Activated effector memory CD4-positive, alpha-beta T cell treated with Interleukin-2 at 50 U/mL for 16 hours (primary cell): ENCODE measurements at regions not wholly inside any gene's neighbourhood (a gene's known extent, or its start where the extent isn't known, plus 50 kb on each side); places are given as distances from the start of the nearest gene placed in this dataset.
"Not testable (repeated sequence)": the region's sequence is repeated elsewhere in the genome, so short reads cannot be mapped to it uniquely, and the experiment has no call there.

Experiments
- DNase-seq: peaks from one replicate; pipeline ENCODE4 v3.0.0-alpha.2; 2020

DNA sequence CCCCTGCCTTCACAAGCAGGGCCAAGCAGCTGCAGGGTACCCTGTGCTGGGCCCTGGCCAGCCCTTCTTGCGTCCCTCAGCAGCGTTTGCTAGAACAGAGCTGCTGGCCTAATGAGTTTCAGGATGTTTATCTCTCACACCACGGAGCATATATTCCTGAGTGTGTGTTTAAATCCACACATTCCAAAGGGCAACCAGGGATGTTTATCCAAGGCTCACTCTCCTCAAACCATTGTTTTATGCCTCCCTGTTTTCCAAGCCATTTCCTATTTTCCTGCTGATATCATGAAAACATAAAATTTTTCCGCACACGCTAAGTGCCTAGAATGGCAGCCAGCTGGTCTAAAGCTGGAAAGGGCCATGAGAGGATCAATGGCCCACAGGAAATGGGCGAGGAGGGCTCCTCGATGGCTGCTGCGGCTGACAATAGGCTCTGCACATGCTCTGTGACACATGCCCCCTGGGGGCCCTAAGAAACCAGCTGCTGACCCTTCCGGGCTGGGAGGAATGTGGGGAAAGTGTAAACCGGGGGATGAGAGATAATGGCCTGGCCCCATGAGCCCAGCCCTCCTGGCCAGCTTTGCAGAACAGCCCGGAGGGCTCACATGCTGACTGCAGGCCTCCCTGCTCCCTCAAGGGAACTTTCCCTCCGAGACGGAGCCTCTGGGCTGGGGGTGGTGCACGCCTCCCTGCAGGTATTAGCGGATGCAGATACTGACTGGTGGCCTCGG lies 194.0 kb downstream of the NDUFA10 start:
- no peak for DNase-seq

DNA sequence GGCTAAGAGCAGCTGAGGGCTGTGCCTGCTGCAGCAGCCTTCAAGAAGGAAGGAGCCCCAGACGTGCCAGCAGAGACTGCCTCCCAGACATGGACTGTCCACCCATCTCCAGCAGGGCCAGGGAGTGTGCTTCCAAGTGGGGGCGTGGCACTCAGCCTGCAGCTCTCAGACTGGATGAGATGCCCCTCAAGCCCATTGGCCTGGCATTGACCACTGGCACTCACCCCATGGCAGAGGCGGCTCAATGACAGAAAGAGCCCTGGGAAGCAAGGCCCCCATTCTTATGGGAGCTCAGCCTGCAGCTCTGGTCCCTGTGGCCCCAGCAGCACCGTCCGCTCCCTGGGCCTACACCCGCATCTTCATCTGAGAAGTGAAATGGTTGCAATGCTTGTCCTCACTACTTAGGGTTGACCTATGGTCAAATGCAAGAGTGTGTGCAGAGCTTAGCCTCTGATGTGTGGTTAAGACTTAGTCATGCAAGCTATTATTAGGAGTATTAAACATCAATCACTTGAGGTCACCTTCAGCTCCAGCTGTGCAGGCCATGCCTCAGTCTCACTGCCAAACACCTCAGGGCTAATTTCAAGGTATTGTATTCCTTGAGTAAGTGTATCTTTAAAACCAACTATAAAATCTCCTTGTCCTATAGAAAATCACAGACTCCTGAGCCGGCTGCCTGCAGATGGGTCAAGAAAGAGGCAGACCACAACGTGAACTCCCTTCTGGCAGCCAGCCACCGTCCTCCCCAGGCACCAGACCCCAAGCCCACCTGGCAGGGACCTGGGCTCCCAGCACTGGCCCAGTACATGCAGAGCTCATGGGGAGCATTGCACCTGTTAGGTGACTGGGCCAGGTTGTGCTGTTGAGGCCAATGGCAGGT lies 194.8 kb downstream of the NDUFA10 start:
- no peak for DNase-seq

DNA sequence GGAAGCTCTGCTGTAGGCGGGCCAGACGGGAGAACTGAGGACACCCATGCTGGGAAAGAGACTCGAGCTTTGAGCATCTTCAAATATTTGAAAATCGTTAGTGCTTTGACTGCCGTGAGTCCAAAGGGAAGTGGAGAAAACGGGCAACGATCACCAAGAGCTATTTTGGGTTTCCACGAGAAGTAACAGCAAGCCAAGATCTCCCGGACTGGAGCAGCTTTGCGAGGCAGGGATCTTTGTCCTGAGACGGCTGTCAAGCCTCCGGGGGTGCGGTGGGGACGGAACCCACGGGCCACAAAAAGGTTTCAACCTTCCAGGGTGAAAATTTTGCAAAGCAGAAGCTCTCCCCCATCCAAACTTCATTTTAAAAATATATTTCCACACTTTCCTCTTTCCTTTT lies 195.8 kb downstream of the NDUFA10 start:
- no peak for DNase-seq

DNA sequence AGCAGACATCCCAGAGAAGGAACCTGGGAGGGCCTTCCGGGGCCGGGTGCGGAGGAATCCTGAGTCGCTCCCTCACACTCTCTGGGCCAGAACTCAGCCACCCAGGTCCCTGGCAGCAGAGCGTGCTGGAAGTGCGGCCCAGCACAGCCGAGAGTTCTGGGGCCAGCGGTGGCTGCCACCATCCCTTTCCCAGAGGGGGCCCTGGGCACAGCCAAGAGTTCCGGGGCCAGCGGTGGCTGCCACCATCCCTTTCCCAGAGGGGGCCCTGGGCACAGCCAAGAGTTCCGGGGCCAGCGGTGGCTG lies 196.2 kb downstream of the NDUFA10 start:
- DNase-seq = not testable (repeated sequence)

DNA sequence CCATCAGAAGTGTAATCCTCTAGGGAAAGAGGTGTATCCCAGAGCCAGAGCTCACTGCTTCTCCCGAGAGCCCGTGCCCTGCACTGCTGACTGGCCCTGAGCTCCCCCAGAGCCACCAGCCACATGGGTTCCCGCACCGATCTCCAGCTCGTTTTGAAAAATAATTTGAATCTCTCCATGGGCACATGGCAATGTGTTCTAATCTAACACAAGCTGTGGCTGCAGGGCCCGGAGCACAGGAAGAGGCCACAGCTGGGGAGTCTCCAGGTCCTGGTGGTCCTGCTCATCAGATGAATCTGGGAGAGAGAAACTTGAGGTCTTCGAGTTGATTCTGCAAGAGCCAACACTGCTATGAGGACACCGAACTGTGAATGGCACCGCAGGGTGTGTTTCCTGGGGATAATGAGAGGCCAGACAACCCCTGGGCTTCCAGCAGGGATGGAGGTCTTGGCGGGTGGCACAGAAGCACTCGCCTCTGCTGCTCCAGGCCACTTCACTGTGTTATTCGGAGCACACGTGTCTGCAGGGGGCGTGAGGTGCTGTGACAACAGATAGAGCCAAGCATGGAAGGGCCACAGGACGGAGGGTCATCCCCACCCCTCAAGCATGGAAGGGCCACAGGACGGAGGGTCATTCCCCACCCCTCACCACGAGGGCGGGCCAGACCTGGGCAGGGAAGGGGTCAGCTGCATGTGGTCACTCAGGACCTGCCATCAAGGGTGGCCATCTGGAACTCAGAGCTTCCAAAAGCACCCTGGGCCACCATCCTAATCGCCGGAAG lies 196.8 kb downstream of the NDUFA10 start:
- no peak for DNase-seq

DNA sequence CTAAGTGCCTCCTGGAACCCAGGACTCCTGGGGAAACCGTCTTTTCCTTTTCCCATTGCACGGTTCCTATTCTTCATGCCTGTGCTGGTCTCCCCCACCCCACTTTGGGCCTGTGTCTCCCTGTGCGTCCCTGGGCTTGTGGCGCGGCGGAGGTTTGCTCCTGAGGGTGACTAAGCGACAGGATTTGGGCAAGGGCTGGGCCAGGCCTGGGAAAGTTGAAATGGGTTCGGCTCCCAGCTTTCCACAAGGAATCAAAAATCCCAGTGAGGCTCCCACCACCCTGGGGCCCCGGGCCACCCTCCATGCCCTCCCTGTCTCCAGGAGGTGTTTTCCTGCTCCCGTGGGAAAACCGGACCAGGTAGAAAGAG lies 197.6 kb downstream of the NDUFA10 start:
- no peak for DNase-seq

DNA sequence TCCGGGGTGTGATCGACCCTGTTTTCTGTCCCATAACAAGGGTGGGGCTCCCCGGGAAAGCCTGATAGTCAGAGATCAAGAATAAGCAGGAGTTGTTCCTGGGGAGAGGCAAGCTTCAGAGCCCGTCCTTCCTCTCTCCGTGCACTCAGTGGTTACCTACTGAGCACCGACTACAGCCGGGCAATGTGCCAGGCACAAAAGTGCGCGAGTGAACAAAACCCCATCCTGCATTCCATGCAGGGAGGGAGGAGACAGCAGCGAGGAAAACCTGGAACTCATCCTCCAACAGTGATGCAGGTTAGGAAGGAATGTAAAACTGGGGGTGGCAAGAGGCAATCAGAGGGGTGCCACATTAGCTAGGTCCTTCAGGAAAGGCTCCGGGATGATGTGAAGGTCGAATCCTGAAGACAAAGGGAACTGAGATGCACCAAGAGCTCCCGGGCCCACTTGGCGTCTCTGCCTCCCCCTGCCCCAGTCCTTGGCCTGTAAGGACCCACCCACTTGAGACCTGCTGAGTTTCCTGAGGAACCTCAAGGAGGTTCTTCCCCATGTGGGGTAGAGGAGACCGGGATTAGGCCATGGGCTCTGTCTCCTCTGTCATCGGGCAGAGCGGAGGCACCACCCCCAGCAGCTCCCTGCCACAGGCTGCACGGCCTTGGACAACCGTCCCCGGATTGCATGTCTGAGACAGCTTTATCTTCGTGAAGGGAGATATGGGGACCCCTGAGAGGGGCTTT lies 198.2 kb downstream of the NDUFA10 start:
- no peak for DNase-seq

DNA sequence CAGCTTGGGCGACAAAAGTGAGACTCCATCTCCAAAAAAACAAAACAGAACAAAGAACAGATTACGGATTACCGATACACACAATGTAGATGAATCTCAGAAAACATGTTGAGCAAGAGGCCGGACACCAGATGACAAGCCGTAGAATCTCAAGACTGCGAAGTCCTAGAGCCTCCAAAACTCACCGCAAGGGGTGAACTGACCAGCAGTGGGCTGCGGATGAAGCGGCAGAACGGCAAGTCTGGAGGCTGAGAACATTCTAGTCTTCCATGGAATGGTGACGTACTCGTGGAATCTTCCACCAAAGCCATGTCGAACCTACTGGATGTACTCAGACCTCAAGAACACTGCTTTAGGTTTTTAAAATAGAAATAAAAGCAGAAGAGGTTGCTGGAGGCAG lies 198.8 kb downstream of the NDUFA10 start:
- DNase-seq = no peak

DNA sequence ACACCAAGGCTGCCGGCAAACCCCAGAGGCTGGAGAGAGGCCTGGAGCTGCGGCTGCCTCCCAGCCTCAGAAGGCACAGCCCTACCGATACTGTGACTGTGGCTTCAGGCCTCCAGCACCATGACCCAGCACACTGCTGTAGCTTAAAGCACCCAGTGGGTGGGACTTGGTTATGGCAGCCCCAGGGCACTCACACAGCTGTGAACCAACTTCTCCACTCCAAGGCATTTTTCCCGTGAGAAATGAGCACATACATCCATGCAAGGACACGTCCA lies 199.5 kb downstream of the NDUFA10 start:
- no peak for DNase-seq

DNA sequence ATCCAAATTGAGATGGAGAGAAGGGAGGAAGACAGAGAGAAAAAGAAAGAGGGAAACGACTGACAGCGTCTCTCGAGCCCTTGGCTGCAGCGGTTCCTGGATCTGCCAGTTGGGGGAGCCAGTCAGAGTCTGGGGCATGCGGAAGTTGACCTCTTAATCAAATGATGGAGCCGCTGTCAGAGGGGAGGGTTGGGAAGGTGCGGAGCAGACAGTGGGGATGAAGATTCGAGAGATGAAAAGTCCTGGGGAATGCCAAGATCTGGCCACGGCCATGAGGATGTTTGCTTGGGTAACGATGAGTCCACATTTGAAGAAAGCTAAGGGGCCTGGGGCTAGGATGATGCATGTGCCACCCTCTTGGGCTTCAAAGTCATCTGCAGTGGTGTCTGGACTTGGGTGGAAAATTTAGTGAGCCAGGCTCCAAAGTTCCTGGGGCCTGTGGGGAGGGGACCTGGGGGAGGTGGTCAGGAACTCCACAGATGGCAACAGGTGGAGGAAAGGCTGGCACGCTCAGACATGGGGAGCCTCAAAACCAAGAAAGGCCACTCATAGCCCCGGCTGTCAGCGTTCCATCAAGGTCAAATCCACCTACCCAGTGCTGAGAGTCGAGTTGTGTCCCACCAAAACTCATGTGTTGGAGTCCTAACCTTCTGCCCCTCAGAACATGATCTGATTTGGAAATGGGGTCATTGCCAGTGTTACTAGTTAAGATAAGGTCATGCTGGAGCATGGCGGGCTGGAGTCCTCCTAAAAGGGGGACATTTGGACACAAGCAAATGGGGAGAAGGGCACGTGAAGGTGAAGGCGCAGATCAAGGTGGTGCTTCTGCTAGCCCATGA lies 200.1 kb downstream of the NDUFA10 start:
- no peak for DNase-seq

DNA sequence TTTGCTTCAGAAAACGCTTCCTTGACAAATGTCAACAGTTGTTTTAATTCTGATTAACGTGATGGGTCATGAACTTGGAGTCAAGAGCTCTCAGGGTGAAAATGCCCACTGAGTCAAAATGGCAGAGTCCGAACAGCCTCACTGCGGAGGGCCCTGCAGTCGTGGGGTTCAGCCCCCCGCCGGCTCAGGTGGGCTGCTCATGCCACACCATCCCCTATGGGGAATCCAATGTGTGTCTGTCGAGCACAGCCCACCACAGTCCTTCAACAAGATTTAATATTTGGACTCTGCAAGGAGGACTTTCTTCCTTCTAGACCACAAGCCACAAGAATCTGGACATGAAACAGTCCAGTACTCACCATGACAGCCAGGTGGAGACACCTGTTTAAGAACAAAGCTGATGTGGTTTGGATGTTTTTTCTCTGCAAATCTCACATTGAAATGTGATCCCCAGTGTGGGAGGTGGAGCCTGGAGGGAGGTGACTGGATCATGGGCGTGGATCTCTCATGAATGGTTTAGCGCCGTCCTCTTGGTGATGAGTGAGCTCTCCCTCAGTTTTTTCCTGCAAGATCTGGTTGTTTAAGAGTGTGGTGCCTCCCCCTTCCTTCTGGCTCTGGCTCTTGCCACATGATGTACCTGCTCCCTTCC lies 201.0 kb downstream of the NDUFA10 start:
- DNase-seq = no peak

DNA sequence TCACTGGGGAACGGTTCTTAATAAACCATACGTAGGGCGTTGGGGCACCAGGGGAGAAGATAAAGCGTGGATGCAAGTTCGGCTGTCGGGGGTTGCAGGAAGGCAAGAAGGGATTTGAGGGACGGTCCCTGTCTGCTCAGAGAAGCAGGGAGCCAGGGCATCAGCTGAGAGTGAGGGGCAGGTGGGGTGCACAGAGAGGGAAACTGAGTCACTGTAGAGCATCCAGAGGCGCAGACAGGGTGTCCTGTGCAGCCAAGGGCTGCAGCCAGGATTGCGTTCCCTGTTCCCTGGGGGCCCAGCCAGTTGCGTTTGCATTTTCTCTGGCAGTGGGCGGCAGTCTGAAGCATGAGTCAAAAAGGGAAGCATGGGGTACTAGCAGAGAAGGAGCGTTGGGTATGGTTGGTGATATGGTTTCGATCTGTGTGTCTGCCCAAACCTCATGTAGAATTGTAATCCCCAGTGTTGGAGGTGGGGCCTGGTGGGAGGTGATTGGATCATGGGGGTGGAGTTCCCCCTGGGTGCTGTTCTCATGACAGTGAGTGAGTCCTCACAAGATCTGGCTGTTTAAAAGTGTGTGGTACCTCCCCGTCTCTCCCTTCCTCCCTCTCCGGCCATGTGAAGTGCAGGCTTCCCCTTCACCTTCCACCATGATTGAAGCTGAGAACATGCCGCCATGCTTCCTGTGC lies 202.9 kb downstream of the NDUFA10 start:
- DNase-seq = no peak

DNA sequence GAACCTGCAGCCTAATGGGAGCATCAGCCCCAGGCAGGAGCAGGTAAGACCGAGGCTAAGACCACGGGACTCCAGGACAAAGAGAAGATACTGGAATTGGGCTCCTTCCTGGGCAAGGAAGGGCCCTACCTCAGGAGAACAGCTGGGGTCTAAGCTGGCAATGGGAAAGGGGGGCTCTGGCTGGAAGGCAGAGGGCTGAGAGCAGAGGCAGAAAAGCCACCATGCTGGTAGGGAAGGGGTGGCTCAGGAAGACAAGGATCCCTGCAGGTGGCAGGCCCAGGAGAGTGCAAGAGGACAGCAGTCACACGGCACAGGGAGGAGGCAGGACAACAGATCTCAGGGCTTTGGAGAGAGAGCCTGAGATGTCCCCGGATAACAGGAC lies 203.5 kb downstream of the NDUFA10 start:
- DNase-seq = no peak

DNA sequence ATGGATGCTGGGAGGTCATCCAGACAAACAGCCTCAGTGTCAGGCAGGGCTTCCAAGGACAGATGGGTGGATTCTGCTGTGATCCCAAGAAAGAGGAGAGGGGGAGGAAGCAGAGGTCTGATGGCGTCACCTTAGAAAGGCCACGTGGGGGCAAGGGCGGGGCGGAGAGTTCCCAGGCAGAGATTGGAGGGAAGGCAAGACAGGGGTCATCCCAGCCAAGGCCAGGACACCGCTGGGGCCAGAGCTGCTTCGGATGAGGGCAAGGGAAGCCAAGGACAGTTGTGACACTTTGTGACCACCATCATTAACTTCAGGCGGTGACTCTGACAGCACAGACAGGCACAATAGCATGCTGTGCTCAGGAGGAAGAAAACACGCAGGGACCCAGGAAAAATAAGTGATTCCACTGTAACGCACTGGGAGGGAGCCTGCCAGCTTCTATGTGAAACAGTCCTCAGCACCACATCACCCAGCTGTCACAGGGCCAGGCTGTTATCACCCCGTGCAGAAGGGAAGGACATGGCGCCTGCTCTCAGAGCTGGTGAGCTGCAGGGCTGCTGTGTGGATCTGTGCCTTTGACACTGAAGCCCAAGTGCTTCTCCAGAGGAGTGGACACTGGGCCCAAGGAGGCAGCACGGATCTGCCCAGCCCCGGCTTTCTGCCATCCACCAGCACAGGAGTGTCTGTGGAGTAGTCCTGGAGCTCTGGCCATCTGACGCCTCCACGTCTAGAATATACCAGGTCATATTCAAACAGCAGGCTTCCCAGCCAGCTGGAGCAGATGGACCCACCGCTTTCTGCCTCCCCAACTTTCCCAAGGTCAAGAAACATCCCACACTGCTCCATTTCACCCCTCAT lies 204.1 kb downstream of the NDUFA10 start:
- DNase-seq = no peak

DNA sequence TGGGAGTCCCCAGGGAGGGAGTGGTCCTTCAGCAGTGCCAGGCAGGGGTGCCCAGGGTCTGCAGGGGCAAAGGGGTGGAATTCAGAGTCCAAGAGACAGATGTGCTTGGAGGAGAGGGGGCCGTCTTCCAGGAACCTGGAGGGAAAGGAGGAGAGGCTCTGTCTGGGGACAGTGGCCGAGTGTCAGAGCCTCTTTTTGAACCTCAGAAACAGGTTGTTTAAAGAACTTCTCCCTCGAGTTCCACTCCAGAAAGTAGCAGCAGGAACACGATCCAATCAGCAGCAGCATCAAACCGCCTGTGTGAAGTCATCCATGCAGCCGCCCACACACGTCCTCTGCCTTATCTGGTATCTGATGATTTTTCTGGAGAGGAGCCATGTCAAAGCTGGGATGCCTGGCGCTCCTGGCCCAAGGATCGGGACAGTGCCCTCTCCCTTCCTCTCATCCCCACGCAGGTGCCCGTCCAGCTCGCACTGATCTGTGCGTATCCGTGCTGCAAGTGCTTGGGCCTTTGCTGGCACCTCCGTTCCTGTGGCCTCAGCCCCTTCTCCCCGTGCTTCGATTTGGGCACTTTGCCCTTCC lies 205.1 kb downstream of the NDUFA10 start:
- no peak for DNase-seq

DNA sequence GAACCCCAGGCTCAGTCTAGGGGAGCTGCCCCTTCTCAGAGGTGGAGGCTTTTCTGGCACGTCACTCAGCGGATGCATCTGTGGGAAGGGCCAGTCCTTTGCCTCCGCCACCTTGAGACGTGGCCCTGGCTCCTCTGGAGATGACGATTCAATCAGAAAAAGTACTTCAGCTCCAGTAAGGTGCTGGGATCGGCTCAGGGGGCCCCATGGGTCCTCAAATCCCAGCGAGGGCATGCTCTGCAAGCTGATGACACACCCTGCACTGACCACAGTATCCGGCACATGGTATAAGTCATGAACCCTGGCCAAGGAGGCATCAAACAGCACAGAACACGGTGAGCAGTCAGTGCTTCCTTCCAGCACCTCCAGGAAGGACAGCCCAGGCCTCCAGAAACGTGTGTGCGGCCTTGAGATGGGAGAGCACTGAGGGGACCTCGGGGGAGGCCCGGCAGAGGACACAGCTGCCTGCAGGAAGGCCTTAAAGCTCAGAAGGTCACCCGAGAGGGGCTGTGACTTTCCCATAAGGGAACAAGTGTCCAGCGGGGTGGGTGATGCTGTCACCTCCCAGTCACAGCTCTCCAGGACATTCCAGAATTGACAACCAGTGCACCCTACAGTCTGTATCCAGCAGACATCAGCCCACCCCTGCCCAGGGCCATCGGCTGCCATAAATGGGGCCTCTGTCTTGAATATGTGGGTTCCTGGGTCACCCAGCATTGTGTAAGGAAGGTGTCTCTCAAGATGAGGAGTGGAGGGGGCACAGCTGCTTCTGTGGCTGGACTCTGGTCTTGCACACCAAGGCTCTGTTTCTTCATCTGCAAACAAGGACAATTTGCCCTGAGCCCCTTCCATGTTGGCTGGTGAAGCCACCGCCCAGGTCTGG lies 205.8 kb downstream of the NDUFA10 start:
- no peak for DNase-seq

DNA sequence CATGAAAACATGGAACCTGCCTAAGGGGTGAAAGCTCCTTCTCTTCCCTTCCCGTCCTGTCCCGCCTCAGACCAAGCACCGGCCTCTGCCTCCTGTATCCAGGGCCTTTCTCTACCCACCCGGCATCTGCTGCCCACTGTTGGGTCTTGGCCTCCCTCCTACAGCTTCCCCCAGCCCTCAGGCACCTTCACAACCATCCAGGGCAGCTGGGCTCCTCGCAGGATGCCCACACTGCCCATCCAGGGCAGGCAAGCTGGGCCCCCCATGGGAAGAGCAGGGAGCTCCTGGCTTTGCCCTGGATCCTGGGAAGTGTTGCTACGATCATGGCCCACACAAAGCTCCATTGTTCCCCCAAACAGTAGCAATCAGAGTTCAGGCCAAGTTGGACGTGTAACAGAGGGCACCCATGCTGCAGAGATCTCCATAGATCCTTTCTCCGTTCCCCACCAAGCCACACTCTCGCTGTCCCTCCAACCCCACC lies 206.6 kb downstream of the NDUFA10 start:
- no peak for DNase-seq

DNA sequence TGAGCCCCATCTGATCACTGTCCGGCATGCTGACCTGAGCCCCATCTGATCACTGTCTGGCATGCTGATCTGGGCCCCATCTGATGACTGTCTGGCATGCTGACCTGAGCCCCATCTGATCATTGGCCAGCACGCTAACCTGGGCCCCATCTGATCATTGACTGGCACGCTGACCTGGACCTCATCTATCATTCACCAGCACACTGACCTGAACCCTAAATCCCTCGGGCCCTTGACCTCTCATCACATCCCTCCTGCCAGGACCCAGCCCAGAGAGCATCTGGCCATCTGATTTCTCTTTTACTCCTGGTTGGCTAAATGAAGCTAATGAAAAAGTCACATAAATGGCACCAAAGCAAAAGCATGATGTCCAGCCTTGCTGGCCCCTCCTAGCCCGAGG lies 207.1 kb downstream of the NDUFA10 start:
- no peak for DNase-seq
